ENCODE measurements at regions not wholly inside any gene's neighbourhood (a gene's known extent, or its start where the extent isn't known, plus 50 kb on each side); places are given as distances from the start of the nearest gene placed in this dataset.

DNA sequence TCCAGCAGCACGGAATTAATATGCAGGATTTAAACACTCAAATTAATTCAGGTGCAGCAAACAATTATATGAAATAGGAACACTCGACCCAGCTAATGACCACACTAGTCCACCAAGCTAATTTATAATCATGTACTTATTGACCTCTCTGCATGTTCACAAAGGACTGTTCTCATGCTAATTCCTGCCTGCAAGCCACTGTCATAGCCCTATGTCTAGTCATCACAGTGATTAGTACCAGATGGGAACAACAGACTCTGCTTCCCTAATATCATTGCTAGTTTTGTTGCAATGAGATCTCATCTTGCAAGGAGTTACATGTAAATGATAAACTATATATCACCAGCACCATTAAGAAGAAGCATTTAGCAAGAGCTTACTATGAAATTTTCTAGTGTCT lies 553.0 kb upstream of the GRAMD2B start:
- Histone ChIP-seq H3K36me3 (no peaks in the 10 kb centered on the region), H3K27me3 (no peaks in the 10 kb centered on the region), H3K4me1 (no peaks in the 10 kb centered on the region), H3K27ac (no peak overlapping the region), H3K4me3 (no peak overlapping the region), H3K9me3 (no peaks in the 10 kb centered on the region)
- WGBS, 2 donors: 59 to 70% methylated on average over 2 of the region's 2 CpGs
- no peak for DNase-seq
- intact Hi-C loops (cut with DNase I): no loop called here
- TF ChIP-seq, protein P1, sequence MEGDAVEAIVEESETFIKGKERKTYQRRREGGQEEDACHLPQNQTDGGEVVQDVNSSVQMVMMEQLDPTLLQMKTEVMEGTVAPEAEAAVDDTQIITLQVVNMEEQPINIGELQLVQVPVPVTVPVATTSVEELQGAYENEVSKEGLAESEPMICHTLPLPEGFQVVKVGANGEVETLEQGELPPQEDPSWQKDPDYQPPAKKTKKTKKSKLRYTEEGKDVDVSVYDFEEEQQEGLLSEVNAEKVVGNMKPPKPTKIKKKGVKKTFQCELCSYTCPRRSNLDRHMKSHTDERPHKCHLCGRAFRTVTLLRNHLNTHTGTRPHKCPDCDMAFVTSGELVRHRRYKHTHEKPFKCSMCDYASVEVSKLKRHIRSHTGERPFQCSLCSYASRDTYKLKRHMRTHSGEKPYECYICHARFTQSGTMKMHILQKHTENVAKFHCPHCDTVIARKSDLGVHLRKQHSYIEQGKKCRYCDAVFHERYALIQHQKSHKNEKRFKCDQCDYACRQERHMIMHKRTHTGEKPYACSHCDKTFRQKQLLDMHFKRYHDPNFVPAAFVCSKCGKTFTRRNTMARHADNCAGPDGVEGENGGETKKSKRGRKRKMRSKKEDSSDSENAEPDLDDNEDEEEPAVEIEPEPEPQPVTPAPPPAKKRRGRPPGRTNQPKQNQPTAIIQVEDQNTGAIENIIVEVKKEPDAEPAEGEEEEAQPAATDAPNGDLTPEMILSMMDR (IDR thresholded peaks at IDR 0.05): no peak
- TF ChIP-seq EP300 (IDR thresholded peaks at IDR 0.05) (no peak), POLR2AphosphoS5 (IDR thresholded peaks at IDR 0.05) (no peak), POLR2A (IDR thresholded peaks at IDR 0.05) (no peak)

DNA sequence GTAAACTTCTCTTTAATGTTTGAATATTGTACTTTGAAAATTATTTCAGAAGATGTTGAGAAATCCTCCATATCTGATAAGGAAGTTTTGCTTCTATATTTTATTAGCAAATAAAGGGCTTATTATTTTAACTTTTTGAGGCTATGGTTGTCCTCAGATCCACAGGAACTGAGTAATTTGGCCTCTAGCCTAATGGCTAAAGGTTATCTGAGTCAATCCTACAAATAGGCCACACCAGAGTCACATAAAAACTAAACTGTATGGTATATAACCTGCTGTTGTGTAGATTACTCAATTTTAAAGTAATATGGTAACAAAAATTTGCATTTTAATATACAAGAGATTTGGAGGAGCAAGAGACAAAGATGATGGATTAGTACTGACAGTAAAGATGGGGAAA lies 549.2 kb upstream of the GRAMD2B start:
- intact Hi-C loops (cut with DNase I): no loop called here
- Histone ChIP-seq H3K27me3 (no peaks in the 10 kb centered on the region), H3K9me3 (no peaks in the 10 kb centered on the region), H3K4me3 (no peak overlapping the region), H3K27ac (no peak overlapping the region), H3K36me3 (no peaks in the 10 kb centered on the region), H3K4me1 (no peaks in the 10 kb centered on the region)
- TF ChIP-seq, protein P1 (IDR thresholded peaks at IDR 0.05): no peak
- TF ChIP-seq POLR2AphosphoS5 (IDR thresholded peaks at IDR 0.05): no peak
- TF ChIP-seq POLR2A (IDR thresholded peaks at IDR 0.05): no peak
- TF ChIP-seq EP300 (IDR thresholded peaks at IDR 0.05): no peak
- no peak for DNase-seq

DNA sequence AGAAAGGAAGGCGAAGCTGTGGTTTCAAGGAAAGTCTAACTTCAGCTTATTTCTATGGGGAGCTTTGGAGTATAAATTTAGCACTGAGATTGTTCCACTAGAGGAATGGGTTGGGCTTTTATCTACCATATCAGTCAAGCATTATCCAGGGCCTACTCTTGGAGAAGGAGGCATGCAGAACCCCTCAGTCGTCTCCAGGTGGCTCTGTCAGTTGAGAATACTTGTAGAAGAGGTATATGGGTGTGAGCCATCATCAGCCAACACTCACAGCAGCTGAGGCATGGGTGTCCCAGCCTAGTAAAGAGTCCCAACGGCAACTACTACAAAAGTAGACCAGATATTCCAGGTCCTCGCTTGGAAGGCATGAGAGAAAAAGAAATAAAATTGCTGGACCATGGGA lies 548.5 kb upstream of the GRAMD2B start:
- no peaks in the 10 kb centered on the region for H3K36me3 ChIP-seq
- H3K4me3 ChIP-seq: no peak overlapping the region
- intact Hi-C loops (cut with DNase I): no loop called here
- no peak for DNase-seq
- H3K27ac ChIP-seq: no peak overlapping the region
- TF ChIP-seq EP300 (IDR thresholded peaks at IDR 0.05) (no peak), POLR2A (IDR thresholded peaks at IDR 0.05) (no peak), POLR2AphosphoS5 (IDR thresholded peaks at IDR 0.05) (no peak)
- TF ChIP-seq, protein P1 (IDR thresholded peaks at IDR 0.05): no peak
- no peaks in the 10 kb centered on the region for H3K4me1 ChIP-seq
- no peaks in the 10 kb centered on the region for H3K27me3 ChIP-seq
- H3K9me3 ChIP-seq: no peaks in the 10 kb centered on the region
- WGBS, 2 donors: 78 to 82% methylated on average over 4 of the region's 4 CpGs

DNA sequence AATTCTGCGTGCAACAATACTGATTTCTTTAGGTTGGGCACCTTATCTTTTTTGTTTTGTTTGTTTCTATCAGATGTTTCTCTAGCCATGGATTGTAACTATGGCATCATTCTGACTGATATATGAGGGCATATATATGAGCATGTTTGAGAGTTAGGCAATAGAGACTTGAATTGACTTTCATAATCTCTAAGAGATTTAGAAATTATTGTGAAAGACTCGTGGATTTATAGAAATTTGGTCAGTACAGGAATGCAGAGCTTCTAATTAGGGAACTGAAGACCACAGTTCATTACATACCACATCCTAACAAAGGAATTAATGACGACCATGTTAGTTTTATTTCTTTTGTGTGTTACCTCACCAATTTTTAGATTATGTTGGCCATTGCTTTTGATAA lies 546.0 kb upstream of the GRAMD2B start:
- intact Hi-C loops (cut with DNase I): no loop called here
- Histone ChIP-seq H3K4me1 (no peaks in the 10 kb centered on the region), H3K9me3 (no peaks in the 10 kb centered on the region), H3K27ac (no peak overlapping the region), H3K4me3 (no peak overlapping the region), H3K27me3 (no peaks in the 10 kb centered on the region), H3K36me3 (no peaks in the 10 kb centered on the region)
- DNase-seq: no peak
- 73 to 82% methylated on average over 3 of the region's 3 CpGs for WGBS, 2 donors
- TF ChIP-seq EP300 (IDR thresholded peaks at IDR 0.05) (no peak), POLR2A (IDR thresholded peaks at IDR 0.05) (no peak), POLR2AphosphoS5 (IDR thresholded peaks at IDR 0.05) (no peak)
- TF ChIP-seq, protein P1 (IDR thresholded peaks at IDR 0.05): no peak

DNA sequence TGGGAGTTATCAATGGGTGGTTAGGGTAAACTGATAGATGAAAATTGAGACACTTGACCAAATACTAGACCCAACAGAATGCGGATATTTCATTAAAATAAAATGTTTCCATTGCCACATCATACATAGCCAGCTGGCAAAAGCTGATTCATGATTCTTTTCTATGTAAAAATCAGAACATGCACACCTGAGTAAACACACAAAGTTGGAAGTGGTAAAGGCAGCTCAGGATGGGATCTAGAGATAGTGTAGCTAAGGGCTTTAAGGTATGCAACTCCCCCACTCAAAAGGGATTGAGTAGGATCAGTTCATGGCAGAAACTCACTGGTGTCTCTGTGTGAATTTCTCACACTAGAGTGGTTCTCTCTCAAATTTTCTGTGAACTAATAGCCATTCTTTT lies 541.1 kb upstream of the GRAMD2B start:
- Histone ChIP-seq H3K4me3 (no peak overlapping the region), H3K36me3 (no peaks in the 10 kb centered on the region), H3K4me1 (no peaks in the 10 kb centered on the region), H3K27me3 (no peaks in the 10 kb centered on the region), H3K9me3 (no peaks in the 10 kb centered on the region), H3K27ac (no peak overlapping the region)
- intact Hi-C loops (cut with DNase I): no loop called here
- WGBS, 2 donors: 89 to 90% methylated on average over 1 of the region's 1 CpG
- DNase-seq: no peak
- TF ChIP-seq EP300 (IDR thresholded peaks at IDR 0.05): no peak
- no peak for TF ChIP-seq POLR2A (IDR thresholded peaks at IDR 0.05)
- TF ChIP-seq POLR2AphosphoS5 (IDR thresholded peaks at IDR 0.05): no peak

All from sigmoid colon (tissue), 6 donors.